LNCAP (cell line): ENCODE measurements at regions not wholly inside any gene's neighbourhood (a gene's known extent, or its start where the extent isn't known, plus 50 kb on each side); places are given as distances from the start of the nearest gene placed in this dataset.

ENCODE experiments used
- CTCF ChIP-seq: fragments of 450-650 bp; IDR thresholded peaks from 2 replicates; pipeline ENCODE4 v1.5.1; 2017; ENCODE audit warnings: mild to moderate bottlenecking

GRCh38 chr9:71323357-71323756 lies 201.9 kb upstream of the TRPM3 start:
- no peak for TF ChIP-seq CTCF

GRCh38 chr9:71322311-71322710 lies 200.9 kb upstream of the TRPM3 start:
- TF ChIP-seq CTCF = no peak

- TF ChIP-seq CTCF = no peak
These were observed 187.0 kb upstream of the TRPM3 start for GRCh38 chr9:71308454-71308853.

GRCh38 chr9:71306134-71306533 lies 184.7 kb upstream of the TRPM3 start:
- no peak for TF ChIP-seq CTCF

- TF ChIP-seq CTCF = no peak
These were observed 181.9 kb upstream of the TRPM3 start for GRCh38 chr9:71303351-71303750.

GRCh38 chr9:71302776-71303175 lies 181.4 kb upstream of the TRPM3 start:
- no peak for TF ChIP-seq CTCF

GRCh38 chr9:71295928-71296327 lies 174.5 kb upstream of the TRPM3 start:
- no peak for TF ChIP-seq CTCF

- TF ChIP-seq CTCF = no peak
These were observed 164.7 kb upstream of the TRPM3 start for GRCh38 chr9:71286146-71286545.
